ENCODE measurements at regions not wholly inside any gene's neighbourhood (a gene's known extent, or its start where the extent isn't known, plus 50 kb on each side); places are given as distances from the start of the nearest gene placed in this dataset.

DNA sequence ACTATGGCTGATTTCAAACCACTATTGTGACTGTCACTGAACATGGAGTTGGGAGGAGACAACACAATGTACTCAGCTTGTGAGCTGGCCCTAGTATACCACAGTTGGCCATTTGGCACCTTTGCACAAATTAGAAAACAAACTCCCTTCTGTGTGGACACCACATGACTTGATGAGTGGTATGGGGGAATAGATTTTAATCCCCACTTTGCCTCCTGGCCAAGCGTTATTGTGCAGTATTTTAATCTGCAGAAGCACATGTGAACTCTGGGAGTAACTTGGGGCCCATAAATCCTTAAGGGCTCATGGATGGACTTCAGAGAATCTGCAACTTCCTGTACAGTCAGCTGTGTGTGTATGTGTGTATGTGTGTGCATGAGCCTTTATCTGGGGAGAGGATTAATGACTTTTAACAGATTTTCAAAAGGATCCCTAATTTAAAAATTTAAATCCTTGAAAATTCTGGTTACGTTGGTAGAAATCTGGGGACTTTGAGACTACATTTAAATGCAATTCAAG is 105.0 kb upstream of the PAQR3 start:
- Histone ChIP-seq H3K36me3 (ENCODE audit: insufficient read depth, low read length) (no peaks in the 10 kb centered on the region), H3K4me2 (ENCODE audit: low read depth, low read length, poor library complexity, severe bottlenecking) (no peak overlapping the region), H3K27ac (ENCODE audit: low read length) (no peak overlapping the region), H3K79me2 (ENCODE audit: low read length) (no peaks in the 10 kb centered on the region), H3K9me2 (replicated peaks; ENCODE audit: insufficient read depth, low read length) (no peaks in the 10 kb centered on the region), H2AFZ (ENCODE audit: low read length) (no peak overlapping the region), H4K20me1 (ENCODE audit: insufficient read depth, low read depth, low read length) (no peaks in the 10 kb centered on the region), H3K9me3 (ENCODE audit: low read length) (no peaks in the 10 kb centered on the region), H3K9ac (ENCODE audit: low read length) (no peak overlapping the region), H3K4me1 (ENCODE audit: low read length) (no peaks in the 10 kb centered on the region), H3K27me3 (ENCODE audit: low read length) (no peaks in the 10 kb centered on the region), H3K4me3 (ENCODE audit: low read length) (no peak overlapping the region)
- DNase-seq = no peak

DNA sequence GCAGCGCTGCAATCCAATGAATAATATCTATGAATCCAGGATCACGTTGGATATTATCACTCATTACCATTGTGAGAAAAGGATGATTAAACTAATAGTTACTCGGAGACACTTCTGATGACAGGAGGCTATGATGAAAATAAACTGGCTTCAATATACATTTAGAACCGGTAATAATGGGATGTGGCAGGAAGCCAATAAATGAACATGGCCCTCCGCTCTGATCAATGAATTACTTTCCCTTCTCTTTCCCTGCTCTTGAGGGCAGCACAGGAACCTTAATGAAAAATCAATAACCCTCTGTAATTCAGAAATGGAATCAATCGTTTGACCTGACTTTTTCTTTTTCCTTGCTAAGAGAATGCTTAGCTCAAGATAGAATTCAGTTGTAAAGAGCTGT is 103.9 kb upstream of the PAQR3 start:
- Histone ChIP-seq H3K9me3 (ENCODE audit: low read length) (no peaks in the 10 kb centered on the region), H3K27me3 (ENCODE audit: low read length) (no peaks in the 10 kb centered on the region), H3K4me1 (ENCODE audit: low read length) (no peaks in the 10 kb centered on the region), H3K27ac (ENCODE audit: low read length) (no peak overlapping the region), H3K9ac (ENCODE audit: low read length) (no peak overlapping the region), H3K9me2 (replicated peaks; ENCODE audit: insufficient read depth, low read length) (no peaks in the 10 kb centered on the region), H2AFZ (ENCODE audit: low read length) (no peak overlapping the region), H3K4me3 (ENCODE audit: low read length) (no peak overlapping the region), H4K20me1 (ENCODE audit: insufficient read depth, low read depth, low read length) (no peaks in the 10 kb centered on the region), H3K4me2 (ENCODE audit: low read depth, low read length, poor library complexity, severe bottlenecking) (no peak overlapping the region), H3K79me2 (ENCODE audit: low read length) (no peaks in the 10 kb centered on the region), H3K36me3 (ENCODE audit: insufficient read depth, low read length) (no peaks in the 10 kb centered on the region)
- no peak for DNase-seq

DNA sequence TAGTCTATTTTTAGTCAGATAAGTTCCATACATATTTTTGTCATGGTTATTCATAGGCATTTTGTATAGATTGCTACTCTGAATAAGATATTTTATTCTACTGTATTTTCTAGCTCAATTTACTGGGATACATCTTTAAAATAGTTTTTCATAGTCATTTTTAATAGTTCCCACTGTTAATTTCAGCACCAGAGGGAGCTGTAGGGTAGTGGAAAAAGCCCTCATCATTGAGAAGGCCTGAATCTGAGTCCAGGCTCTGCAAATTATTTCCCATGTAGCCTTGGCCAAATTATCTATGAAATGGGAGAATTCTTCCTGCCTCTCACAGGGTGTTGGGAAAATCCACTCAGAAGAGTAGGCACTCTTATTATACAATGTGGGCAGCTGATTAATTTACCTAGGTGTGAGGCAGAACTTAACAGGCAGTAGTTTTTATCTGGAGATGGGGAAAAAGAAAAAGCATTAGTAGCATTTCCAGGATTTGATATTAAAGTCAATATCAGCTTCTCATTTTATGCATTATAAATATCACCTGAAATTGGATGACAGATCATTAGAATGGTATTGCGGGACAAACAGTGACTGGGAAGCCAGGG is 102.9 kb upstream of the PAQR3 start:
- no peak overlapping the region for H3K4me3 ChIP-seq (ENCODE audit: low read length)

DNA sequence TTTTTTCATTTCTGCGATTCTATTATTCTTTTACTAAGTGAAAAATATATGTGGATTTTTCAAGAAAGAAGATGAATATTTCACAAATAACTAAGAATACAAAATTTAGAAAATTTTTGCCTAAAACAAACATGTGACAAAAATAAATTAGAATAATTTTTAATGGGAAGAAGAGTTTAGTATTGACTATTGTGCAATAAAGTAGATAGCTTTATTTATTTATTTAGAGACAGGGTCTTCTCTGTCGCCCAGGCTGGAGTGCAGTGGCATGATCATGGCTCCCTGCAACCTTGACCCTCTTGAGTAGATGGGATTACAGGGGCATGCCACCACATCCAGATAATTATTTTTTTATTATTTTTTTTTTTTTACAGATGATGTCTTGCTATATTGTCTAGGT is 95.3 kb upstream of the PAQR3 start:
- Histone ChIP-seq H3K4me2 (ENCODE audit: low read depth, low read length, poor library complexity, severe bottlenecking) (no peak overlapping the region), H3K27ac (ENCODE audit: low read length) (no peak overlapping the region), H3K27me3 (ENCODE audit: low read length) (no peaks in the 10 kb centered on the region), H3K4me1 (ENCODE audit: low read length) (no peaks in the 10 kb centered on the region), H3K36me3 (ENCODE audit: insufficient read depth, low read length) (no peaks in the 10 kb centered on the region), H4K20me1 (ENCODE audit: insufficient read depth, low read depth, low read length) (no peaks in the 10 kb centered on the region), H3K4me3 (ENCODE audit: low read length) (no peak overlapping the region), H3K79me2 (ENCODE audit: low read length) (no peaks in the 10 kb centered on the region), H3K9ac (ENCODE audit: low read length) (no peak overlapping the region), H3K9me3 (ENCODE audit: low read length) (no peaks in the 10 kb centered on the region), H2AFZ (ENCODE audit: low read length) (no peak overlapping the region), H3K9me2 (replicated peaks; ENCODE audit: insufficient read depth, low read length) (no peaks in the 10 kb centered on the region)
- DNase-seq = no peak

More for the DNA sequence above, 102.9 kb upstream of the PAQR3 start:
- no peaks in the 10 kb centered on the region for H3K79me2 ChIP-seq (ENCODE audit: low read length)
- H3K4me1 ChIP-seq (ENCODE audit: low read length) = no peaks in the 10 kb centered on the region
- H3K27me3 ChIP-seq (ENCODE audit: low read length) = no peaks in the 10 kb centered on the region
- H3K9me2 ChIP-seq (replicated peaks; ENCODE audit: insufficient read depth, low read length) = no peaks in the 10 kb centered on the region
- H3K36me3 ChIP-seq (ENCODE audit: insufficient read depth, low read length) = no peaks in the 10 kb centered on the region
- no peak overlapping the region for H2AFZ ChIP-seq (ENCODE audit: low read length)
- no peak overlapping the region for H3K9ac ChIP-seq (ENCODE audit: low read length)
- no peaks in the 10 kb centered on the region for H4K20me1 ChIP-seq (ENCODE audit: insufficient read depth, low read depth, low read length)
- no peak overlapping the region for H3K27ac ChIP-seq (ENCODE audit: low read length)
- H3K4me2 ChIP-seq (ENCODE audit: low read depth, low read length, poor library complexity, severe bottlenecking) = no peak overlapping the region
- H3K9me3 ChIP-seq (ENCODE audit: low read length) = no peaks in the 10 kb centered on the region
- DNase-seq = peak; percentile 48

DNA sequence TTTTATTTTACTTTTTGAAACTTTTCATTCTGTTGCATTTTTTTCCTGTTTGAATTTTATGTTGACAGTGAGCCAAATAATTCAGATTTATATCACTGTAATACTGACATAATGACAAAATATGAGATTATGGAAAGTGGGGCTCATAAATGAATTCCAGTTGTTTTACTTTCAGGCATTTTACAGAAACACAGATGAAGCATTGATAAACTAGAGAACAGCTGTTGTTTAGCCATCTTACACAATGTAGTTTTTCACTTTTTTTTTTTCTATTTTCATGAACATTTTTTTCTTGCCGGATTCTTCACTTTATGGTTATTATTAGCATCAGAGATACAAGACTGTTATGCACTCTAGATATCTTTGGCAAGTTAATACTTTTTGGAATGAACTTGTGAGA is 91.7 kb upstream of the PAQR3 start:
- DNase-seq = no peak
- Histone ChIP-seq H3K4me3 (ENCODE audit: low read length) (no peak overlapping the region), H3K9me2 (replicated peaks; ENCODE audit: insufficient read depth, low read length) (no peaks in the 10 kb centered on the region), H3K27ac (ENCODE audit: low read length) (no peak overlapping the region), H3K9ac (ENCODE audit: low read length) (no peak overlapping the region), H3K4me2 (ENCODE audit: low read depth, low read length, poor library complexity, severe bottlenecking) (no peak overlapping the region), H3K9me3 (ENCODE audit: low read length) (no peaks in the 10 kb centered on the region), H4K20me1 (ENCODE audit: insufficient read depth, low read depth, low read length) (no peaks in the 10 kb centered on the region), H3K4me1 (ENCODE audit: low read length) (no peaks in the 10 kb centered on the region), H3K27me3 (ENCODE audit: low read length) (no peaks in the 10 kb centered on the region), H2AFZ (ENCODE audit: low read length) (no peak overlapping the region), H3K79me2 (ENCODE audit: low read length) (no peaks in the 10 kb centered on the region), H3K36me3 (ENCODE audit: insufficient read depth, low read length) (no peaks in the 10 kb centered on the region)

DNA sequence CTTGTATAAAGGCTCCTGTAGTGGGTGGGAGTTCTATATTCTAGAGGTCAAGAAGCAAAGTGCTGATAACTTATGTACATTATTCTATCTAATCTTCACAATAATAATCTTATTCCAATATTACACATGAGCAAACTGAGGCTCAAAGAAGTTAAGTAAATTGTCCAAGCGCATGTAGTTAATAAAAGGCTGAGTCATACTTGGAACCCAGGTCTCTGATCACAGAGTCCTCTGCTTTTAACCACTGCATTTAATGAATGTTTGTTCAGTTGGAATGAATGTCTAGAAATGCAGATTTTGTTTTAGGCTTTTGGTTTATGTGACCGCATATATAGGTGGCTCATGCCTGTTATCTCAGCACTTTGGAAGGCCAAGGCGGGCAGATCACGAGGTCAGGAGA is 88.4 kb upstream of the PAQR3 start:
- no peaks in the 10 kb centered on the region for H3K36me3 ChIP-seq (ENCODE audit: insufficient read depth, low read length)
- no peak overlapping the region for H3K27ac ChIP-seq (ENCODE audit: low read length)
- no peaks in the 10 kb centered on the region for H3K79me2 ChIP-seq (ENCODE audit: low read length)
- no peaks in the 10 kb centered on the region for H3K4me1 ChIP-seq (ENCODE audit: low read length)
- no peak overlapping the region for H2AFZ ChIP-seq (ENCODE audit: low read length)
- no peak overlapping the region for H3K4me2 ChIP-seq (ENCODE audit: low read depth, low read length, poor library complexity, severe bottlenecking)
- H3K27me3 ChIP-seq (ENCODE audit: low read length) = no peaks in the 10 kb centered on the region
- H3K9ac ChIP-seq (ENCODE audit: low read length) = no peak overlapping the region
- no peaks in the 10 kb centered on the region for H3K9me2 ChIP-seq (replicated peaks; ENCODE audit: insufficient read depth, low read length)
- DNase-seq = no peak
- H4K20me1 ChIP-seq (ENCODE audit: insufficient read depth, low read depth, low read length) = no peaks in the 10 kb centered on the region
- no peaks in the 10 kb centered on the region for H3K9me3 ChIP-seq (ENCODE audit: low read length)
- no peak overlapping the region for H3K4me3 ChIP-seq (ENCODE audit: low read length)

DNA sequence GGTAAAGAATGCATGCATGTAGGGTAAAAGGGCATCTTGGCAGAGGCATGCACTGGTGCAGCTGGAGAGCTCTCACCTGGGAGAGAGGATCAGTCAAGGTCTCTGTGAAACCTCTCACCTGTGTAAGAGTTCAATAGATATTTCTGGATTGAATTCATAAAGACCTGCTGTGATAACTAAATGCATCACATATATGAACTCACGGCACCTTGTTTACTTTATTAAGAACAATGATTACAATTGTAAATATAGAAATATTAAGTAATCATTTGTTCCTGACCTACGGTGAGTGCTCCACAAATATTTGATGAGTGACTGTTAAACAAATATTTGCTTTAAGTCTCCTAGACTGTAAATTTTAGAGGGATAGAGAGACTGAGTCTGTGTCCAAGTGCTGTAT is 85.9 kb upstream of the PAQR3 start:
- H3K4me1 ChIP-seq (ENCODE audit: low read length) = no peaks in the 10 kb centered on the region

DNA sequence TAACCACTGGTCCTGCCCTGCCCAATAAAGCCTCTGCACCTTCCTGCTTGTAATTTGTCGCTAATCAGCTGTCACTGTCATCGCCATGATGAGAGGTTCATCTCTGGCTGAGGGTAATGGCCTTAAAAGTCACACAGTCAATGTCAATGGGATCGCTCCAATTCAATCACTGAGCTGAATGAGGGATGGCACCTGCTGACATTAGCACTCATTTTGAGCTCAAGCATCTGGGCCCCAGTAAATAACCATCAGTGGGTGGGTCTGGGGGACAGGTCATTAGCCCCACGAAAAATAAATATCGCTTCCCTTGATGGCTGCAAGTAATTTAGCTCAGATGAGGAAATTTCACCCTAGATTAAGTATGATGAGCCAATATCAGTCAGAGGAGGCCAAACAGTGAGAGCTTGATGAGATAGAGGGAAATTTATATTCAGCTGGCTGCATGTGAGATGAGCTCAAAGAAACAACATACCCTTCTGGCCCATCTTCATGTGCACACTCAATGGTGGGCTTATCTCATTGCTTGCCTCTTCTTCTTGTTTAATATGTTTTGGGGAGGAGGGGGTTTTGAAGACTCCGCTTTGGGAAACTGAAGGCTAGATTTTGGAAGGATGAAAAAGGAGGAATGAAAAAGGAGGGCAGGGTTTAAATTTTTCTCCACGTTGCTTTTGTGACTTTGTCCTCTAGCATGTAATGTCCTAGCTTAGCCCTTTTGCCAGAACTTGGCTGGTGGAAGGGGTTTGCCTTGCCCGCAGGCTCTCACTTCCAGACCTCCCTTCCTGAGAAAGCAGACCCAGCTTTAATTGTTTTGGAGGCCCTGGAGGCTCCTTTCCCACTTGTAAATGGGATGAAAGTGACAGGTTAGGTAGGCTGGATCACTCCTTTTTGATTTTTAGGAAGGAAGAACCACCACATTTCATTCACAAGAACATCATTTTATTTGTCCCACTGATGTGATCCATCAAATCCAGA is 84.8 kb upstream of the PAQR3 start:
- H3K27me3 ChIP-seq (ENCODE audit: low read length) = no peaks in the 10 kb centered on the region
- H3K4me1 ChIP-seq (ENCODE audit: low read length) = no peaks in the 10 kb centered on the region
- no peaks in the 10 kb centered on the region for H3K9me3 ChIP-seq (ENCODE audit: low read length)
- H3K4me3 ChIP-seq (ENCODE audit: low read length) = no peak overlapping the region
- no peak for DNase-seq
- H3K9me2 ChIP-seq (replicated peaks; ENCODE audit: insufficient read depth, low read length) = no peaks in the 10 kb centered on the region
- H3K36me3 ChIP-seq (ENCODE audit: insufficient read depth, low read length) = no peaks in the 10 kb centered on the region
- H3K79me2 ChIP-seq (ENCODE audit: low read length) = no peaks in the 10 kb centered on the region
- no peak overlapping the region for H2AFZ ChIP-seq (ENCODE audit: low read length)
- no peak overlapping the region for H3K4me2 ChIP-seq (ENCODE audit: low read depth, low read length, poor library complexity, severe bottlenecking)
- no peak overlapping the region for H3K9ac ChIP-seq (ENCODE audit: low read length)
- no peaks in the 10 kb centered on the region for H4K20me1 ChIP-seq (ENCODE audit: insufficient read depth, low read depth, low read length)
- H3K27ac ChIP-seq (ENCODE audit: low read length) = no peak overlapping the region

More for the DNA sequence above, 85.9 kb upstream of the PAQR3 start:
- no peak overlapping the region for H3K4me3 ChIP-seq (ENCODE audit: low read length)
- H3K9ac ChIP-seq (ENCODE audit: low read length) = no peak overlapping the region
- no peaks in the 10 kb centered on the region for H4K20me1 ChIP-seq (ENCODE audit: insufficient read depth, low read depth, low read length)
- H3K27me3 ChIP-seq (ENCODE audit: low read length) = no peaks in the 10 kb centered on the region
- H3K36me3 ChIP-seq (ENCODE audit: insufficient read depth, low read length) = no peaks in the 10 kb centered on the region
- DNase-seq = no peak
- no peaks in the 10 kb centered on the region for H3K9me3 ChIP-seq (ENCODE audit: low read length)
- H3K4me2 ChIP-seq (ENCODE audit: low read depth, low read length, poor library complexity, severe bottlenecking) = no peak overlapping the region
- no peaks in the 10 kb centered on the region for H3K79me2 ChIP-seq (ENCODE audit: low read length)
- no peak overlapping the region for H3K27ac ChIP-seq (ENCODE audit: low read length)
- no peak overlapping the region for H2AFZ ChIP-seq (ENCODE audit: low read length)
- no peaks in the 10 kb centered on the region for H3K9me2 ChIP-seq (replicated peaks; ENCODE audit: insufficient read depth, low read length)

All from Karpas-422 (cell line).